HG03378 (cell line): ENCODE measurements at regions not wholly inside any gene's neighbourhood (a gene's known extent, or its start where the extent isn't known, plus 50 kb on each side); places are given as distances from the start of the nearest gene placed in this dataset.
"Not testable (repeated sequence)": the region's sequence is repeated elsewhere in the genome, so short reads cannot be mapped to it uniquely, and the experiment has no call there.

Source experiments
- ATAC-seq: cut with Tn5 transposase; IDR thresholded peaks from one replicate; pipeline ENCODE4 v1.9.1; 2021; ENCODE audit warnings: mild to moderate bottlenecking, moderate library complexity; ENCODE audit not compliant: unreplicated experiment

GRCh38 chr9:28073270-28073669 is 500.0 kb upstream of the C9orf72 start:
- ATAC-seq, result no peak

GRCh38 chr9:28079677-28080076 is 506.4 kb upstream of the C9orf72 start:
- no peak for ATAC-seq

- ATAC-seq, result no peak
Observed at GRCh38 chr9:28082671-28083070, 509.4 kb upstream of the C9orf72 start.

- no peak for ATAC-seq
Observed at GRCh38 chr9:28086881-28087280, 513.6 kb upstream of the C9orf72 start.

- ATAC-seq, result no peak
Observed at GRCh38 chr9:28092981-28093936, 520.0 kb upstream of the C9orf72 start.

GRCh38 chr9:28101509-28101908 is 528.2 kb upstream of the C9orf72 start:
- ATAC-seq, result no peak

- no peak for ATAC-seq
Observed at GRCh38 chr9:28105001-28105400, 531.7 kb upstream of the C9orf72 start.

- no peak for ATAC-seq
Observed at GRCh38 chr9:28120184-28120583, 546.9 kb upstream of the C9orf72 start.

- ATAC-seq, result no peak
Observed at GRCh38 chr9:28120626-28121025, 547.3 kb upstream of the C9orf72 start.

GRCh38 chr9:28121366-28121765 is 548.1 kb upstream of the C9orf72 start:
- no peak for ATAC-seq

GRCh38 chr9:28124917-28125316 is 551.6 kb upstream of the C9orf72 start:
- no peak for ATAC-seq

GRCh38 chr9:28127101-28127500 is 553.8 kb upstream of the C9orf72 start:
- no peak for ATAC-seq

GRCh38 chr9:28134446-28134976 is 561.2 kb upstream of the C9orf72 start:
- ATAC-seq, result no peak

- ATAC-seq, result no peak
Observed at GRCh38 chr9:28135549-28135948, 562.3 kb upstream of the C9orf72 start.

GRCh38 chr9:28136113-28136512 is 562.8 kb upstream of the C9orf72 start:
- ATAC-seq, result no peak

GRCh38 chr9:28147430-28147829 is 574.1 kb upstream of the C9orf72 start:
- not testable (repeated sequence) for ATAC-seq

- ATAC-seq, result not testable (repeated sequence)
Observed at GRCh38 chr9:28147923-28148597, 574.8 kb upstream of the C9orf72 start.

GRCh38 chr9:28149361-28150050 is 576.2 kb upstream of the C9orf72 start:
- not testable (repeated sequence) for ATAC-seq

- no peak for ATAC-seq
Observed at GRCh38 chr9:28155067-28155466, 581.8 kb upstream of the C9orf72 start.

GRCh38 chr9:28155671-28156070 is 582.4 kb upstream of the C9orf72 start:
- ATAC-seq, result no peak

GRCh38 chr9:28158451-28158850 is 585.2 kb upstream of the C9orf72 start:
- ATAC-seq, result no peak
